ENCODE measurements at regions not wholly inside any gene's neighbourhood (a gene's known extent, or its start where the extent isn't known, plus 50 kb on each side); places are given as distances from the start of the nearest gene placed in this dataset.

DNA sequence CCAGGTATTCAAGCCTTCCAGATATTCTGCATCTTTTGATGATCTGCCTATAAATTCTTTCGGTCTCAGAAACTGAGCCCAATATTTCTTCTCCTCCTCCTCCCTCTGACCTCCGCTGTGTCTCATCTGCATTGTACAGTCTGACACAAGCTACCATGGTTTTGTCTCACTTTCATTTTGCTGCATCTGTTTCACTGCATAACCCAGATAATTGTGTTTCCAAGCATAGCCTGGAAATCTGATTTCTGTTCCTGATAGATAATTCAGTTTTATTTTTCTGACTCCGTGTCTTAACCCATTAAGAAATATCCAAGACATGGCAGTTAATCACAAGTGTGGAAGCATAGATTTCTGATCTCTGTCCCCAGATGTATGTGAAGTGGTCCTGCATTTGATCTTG is 374.2 kb upstream of the SEMA3A start:
- TF ChIP-seq, protein P1, sequence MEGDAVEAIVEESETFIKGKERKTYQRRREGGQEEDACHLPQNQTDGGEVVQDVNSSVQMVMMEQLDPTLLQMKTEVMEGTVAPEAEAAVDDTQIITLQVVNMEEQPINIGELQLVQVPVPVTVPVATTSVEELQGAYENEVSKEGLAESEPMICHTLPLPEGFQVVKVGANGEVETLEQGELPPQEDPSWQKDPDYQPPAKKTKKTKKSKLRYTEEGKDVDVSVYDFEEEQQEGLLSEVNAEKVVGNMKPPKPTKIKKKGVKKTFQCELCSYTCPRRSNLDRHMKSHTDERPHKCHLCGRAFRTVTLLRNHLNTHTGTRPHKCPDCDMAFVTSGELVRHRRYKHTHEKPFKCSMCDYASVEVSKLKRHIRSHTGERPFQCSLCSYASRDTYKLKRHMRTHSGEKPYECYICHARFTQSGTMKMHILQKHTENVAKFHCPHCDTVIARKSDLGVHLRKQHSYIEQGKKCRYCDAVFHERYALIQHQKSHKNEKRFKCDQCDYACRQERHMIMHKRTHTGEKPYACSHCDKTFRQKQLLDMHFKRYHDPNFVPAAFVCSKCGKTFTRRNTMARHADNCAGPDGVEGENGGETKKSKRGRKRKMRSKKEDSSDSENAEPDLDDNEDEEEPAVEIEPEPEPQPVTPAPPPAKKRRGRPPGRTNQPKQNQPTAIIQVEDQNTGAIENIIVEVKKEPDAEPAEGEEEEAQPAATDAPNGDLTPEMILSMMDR (IDR thresholded peaks at IDR 0.05): no peak
- no peak for TF ChIP-seq POLR2A (IDR thresholded peaks at IDR 0.05)

Measured in thyroid gland (tissue), 4 donors.